Peyer's patch (tissue), 4 donors: ENCODE measurements at regions not wholly inside any gene's neighbourhood (a gene's known extent, or its start where the extent isn't known, plus 50 kb on each side); places are given as distances from the start of the nearest gene placed in this dataset.

Experiments used
- DNase-seq, 3 donors: peaks; one replicate each; pipeline ENCODE4 v3.0.0-alpha.2; 2017 to 2019
- H3K27ac ChIP-seq, 4 donors: fragments of 200-600 bp; sonication (generic); one replicate each; pipeline ENCODE4 v1.5.1; 2016 to 2019
- H3K27me3 ChIP-seq, 2 donors: fragments of 200-600 bp; sonication (generic); one replicate each; pipeline ENCODE4 v1.5.1; 2019
- H3K36me3 ChIP-seq, 3 donors: fragments of 200-600 bp; sonication (generic); one replicate each; pipeline ENCODE4 v1.5.1; 2016 to 2019
- H3K4me1 ChIP-seq, 4 donors: fragments of 200-600 bp; sonication (generic); one replicate each; pipeline ENCODE4 v1.5.1; 2016 to 2019
- H3K4me3 ChIP-seq, 4 donors: fragments of 200-600 bp; sonication (generic); 1 replicate in 3 of 4; 2 replicates in 1 of 4; pipeline ENCODE4 v1.5.1; 2016 to 2019; ENCODE audit warnings: mild to moderate bottlenecking in 1 of 4
- H3K9me3 ChIP-seq, 4 donors: fragments of 200-600 bp; sonication (generic); one replicate each; pipeline ENCODE4 v1.5.1; 2016 to 2019; ENCODE audit warnings: mild to moderate bottlenecking in 1 of 4
- CTCF ChIP-seq, 6 experiments: fragments of 450-650 bp in 4 of 6; fragments of 200-600 bp in 2 of 6; sonication (generic) in 1 of 6; IDR thresholded peaks; one replicate each; pipeline ENCODE4 v1.5.1; 2017 to 2019; ENCODE audit warnings: antibody characterized with exemption in 6 of 6, mild to moderate bottlenecking in 3 of 6, moderate library complexity in 1 of 6
- POLR2A ChIP-seq, 2 donors: fragments of 450-650 bp; IDR thresholded peaks; one replicate each; pipeline ENCODE4 v1.5.1; 2017; ENCODE audit warnings: antibody characterized with exemption in 2 of 2, mild to moderate bottlenecking in 2 of 2, moderate library complexity in 2 of 2

- Histone ChIP-seq H3K4me1 (no peaks in the 10 kb centered on the region), H3K4me3 (no peak overlapping the region), H3K27me3 (no peaks in the 10 kb centered on the region), H3K9me3 (no peaks in the 10 kb centered on the region), H3K36me3 (no peaks in the 10 kb centered on the region), H3K27ac (no peak overlapping the region)
- TF ChIP-seq CTCF (IDR thresholded peaks at IDR 0.05) (no peak), POLR2A (IDR thresholded peaks at IDR 0.05) (no peak)
- no peak for DNase-seq
Measured at GRCh38 chr13:47166336-47166735, 269.5 kb upstream of the HTR2A start.

- H3K36me3 ChIP-seq = no peaks in the 10 kb centered on the region
- no peak overlapping the region for H3K27ac ChIP-seq
- H3K9me3 ChIP-seq = no peaks in the 10 kb centered on the region
- DNase-seq = no peak
- H3K27me3 ChIP-seq = no peaks in the 10 kb centered on the region
- no peaks in the 10 kb centered on the region for H3K4me1 ChIP-seq
- TF ChIP-seq CTCF (IDR thresholded peaks at IDR 0.05) (no peak), POLR2A (IDR thresholded peaks at IDR 0.05) (no peak)
- no peak overlapping the region for H3K4me3 ChIP-seq
Measured at GRCh38 chr13:47159853-47160550, 263.1 kb upstream of the HTR2A start.

GRCh38 chr13:47158593-47158992 is 261.7 kb upstream of the HTR2A start:
- no peak for DNase-seq
- TF ChIP-seq POLR2A (IDR thresholded peaks at IDR 0.05) (no peak), CTCF (IDR thresholded peaks at IDR 0.05) (no peak)
- Histone ChIP-seq H3K9me3 (no peaks in the 10 kb centered on the region), H3K4me1 (no peaks in the 10 kb centered on the region), H3K27me3 (no peaks in the 10 kb centered on the region), H3K36me3 (no peaks in the 10 kb centered on the region), H3K4me3 (no peak overlapping the region), H3K27ac (no peak overlapping the region)

- H3K27ac ChIP-seq = no peak overlapping the region
- no peak for DNase-seq
- H3K4me1 ChIP-seq = no peaks in the 10 kb centered on the region
- H3K9me3 ChIP-seq = no peaks in the 10 kb centered on the region
- no peak overlapping the region for H3K4me3 ChIP-seq
- no peak for TF ChIP-seq POLR2A (IDR thresholded peaks at IDR 0.05)
- TF ChIP-seq CTCF (IDR thresholded peaks at IDR 0.05) = no peak
- no peaks in the 10 kb centered on the region for H3K36me3 ChIP-seq
- no peaks in the 10 kb centered on the region for H3K27me3 ChIP-seq
Measured at GRCh38 chr13:47148543-47148942, 251.7 kb upstream of the HTR2A start.

GRCh38 chr13:47147812-47148119 is 250.9 kb upstream of the HTR2A start:
- no peak for DNase-seq
- H3K36me3 ChIP-seq = no peaks in the 10 kb centered on the region
- no peaks in the 10 kb centered on the region for H3K4me1 ChIP-seq
- no peak for TF ChIP-seq CTCF (IDR thresholded peaks at IDR 0.05)
- no peak for TF ChIP-seq POLR2A (IDR thresholded peaks at IDR 0.05)
- no peak overlapping the region for H3K27ac ChIP-seq
- H3K9me3 ChIP-seq = no peaks in the 10 kb centered on the region
- H3K27me3 ChIP-seq = no peaks in the 10 kb centered on the region
- no peak overlapping the region for H3K4me3 ChIP-seq
